Esophagus squamous epithelium (tissue), 4 donors: ENCODE measurements at regions not wholly inside any gene's neighbourhood (a gene's known extent, or its start where the extent isn't known, plus 50 kb on each side); places are given as distances from the start of the nearest gene placed in this dataset.

Source experiments
- CTCF ChIP-seq, 6 experiments: fragments of 450-650 bp in 4 of 6; fragments of 200-600 bp in 2 of 6; sonication (generic) in 2 of 6; IDR thresholded peaks; one replicate each; pipeline ENCODE4 v1.5.1; 2016 to 2019; ENCODE audit warnings: antibody characterized with exemption in 6 of 6, mild to moderate bottlenecking in 4 of 6, moderate library complexity in 4 of 6
- POLR2A ChIP-seq, 4 donors: fragments of 450-650 bp; IDR thresholded peaks; one replicate each; pipeline ENCODE4 v1.6.1; 2017; ENCODE audit warnings: antibody characterized with exemption in 4 of 4, mild to moderate bottlenecking in 4 of 4, moderate library complexity in 3 of 4

- TF ChIP-seq CTCF (IDR thresholded peaks at IDR 0.05) (no peak), POLR2A (IDR thresholded peaks at IDR 0.05) (no peak)
These were observed 489.3 kb downstream of the NXPH1 start for GRCh38 chr7:8922726-8923125.
